A549 (cell line): ENCODE measurements at regions not wholly inside any gene's neighbourhood (a gene's known extent, or its start where the extent isn't known, plus 50 kb on each side); places are given as distances from the start of the nearest gene placed in this dataset.

Source experiments
- ATAC-seq, 2 experiments: fragments of 200-7000 bp in 1 of 2; fragments of >200 bp in 1 of 2; cut with Nextera tagmentation in 1 of 2; cut with Tn5 transposase in 1 of 2; 3 replicates each; pipeline versions ENCODE4 v1.8.0 to v1.9.1; 2018 to 2020; ENCODE audit warnings: mild to moderate bottlenecking in 1 of 2, moderate library complexity in 1 of 2
- CTCF ChIA-PET: fragments of 300-600 bp; sonication (Branson Sonifier 250); formaldehyde crosslinking; extraction: SDS; loops from one replicate; lab custom pipeline; 2021; ENCODE audit warnings: antibody characterized with exemption, inconsistent platforms; lab: Yijun Ruan, JAX
- POLR2A ChIA-PET: fragments of 350-600 bp; formaldehyde crosslinking; extraction: SDS; loops from one replicate; lab custom pipeline; 2021; ENCODE audit warnings: antibody characterized with exemption, inconsistent platforms; lab: Yijun Ruan, JAX
- DNase-seq, 2 experiments: peaks; one replicate each; pipeline versions ENCODE4 v3.0.0 to v3.0.0-alpha.2; 2011 to 2016; ENCODE audit warnings: low read depth in 1 of 2, low spot score in 1 of 2
- FAIRE-seq: peaks from 2 replicates; lab custom pipeline; 2011; peaks lifted over from hg19 to GRCh38; lab: Jason Lieb, UNC
- H3K27ac ChIP-seq, 2 experiments: fragments of >200 bp; sonication (Bioruptor Twin); formaldehyde crosslinking; 3 replicates each; pipeline ENCODE4 v1.5.1; 2016 to 2017
- H3K4me1 ChIP-seq: fragments of >200 bp; sonication (Bioruptor Twin); formaldehyde crosslinking; 3 replicates; pipeline ENCODE4 v1.6.1; 2016
- H3K4me2 ChIP-seq: fragments of >200 bp; sonication (Bioruptor Twin); formaldehyde crosslinking; 3 replicates; pipeline ENCODE4 v1.6.1; 2016
- H3K4me3 ChIP-seq: fragments of >200 bp; sonication (Bioruptor Twin); formaldehyde crosslinking; 3 replicates; pipeline ENCODE4 v1.5.1; 2016
- H3K9me3 ChIP-seq: fragments of >200 bp; sonication (Bioruptor Twin); formaldehyde crosslinking; 3 replicates; pipeline ENCODE4 v1.6.1; 2016
- CBX2 ChIP-seq: fragments of 200-600 bp; sonication (generic); IDR thresholded peaks from 2 replicates; pipeline ENCODE4 v1.6.1; 2016; ENCODE audit warnings: low read depth, mild to moderate bottlenecking, borderline replicate concordance
- CEBPB ChIP-seq, 2 experiments: fragments of >200 bp in 1 of 2; sonication (Bioruptor Twin) in 1 of 2; formaldehyde crosslinking in 1 of 2; IDR thresholded peaks; 2 replicates each; pipeline ENCODE4 v1.6.1; 2012 to 2016
- CHD2 ChIP-seq: fragments of 150-350 bp; IDR thresholded peaks from 2 replicates; pipeline ENCODE4 v1.6.1; 2014; ENCODE audit warnings: low read length; ENCODE audit not compliant: partially characterized antibody
- CHD4 ChIP-seq: fragments of 200-600 bp; sonication (generic); IDR thresholded peaks from 2 replicates; pipeline ENCODE4 v1.6.1; 2016; ENCODE audit warnings: antibody characterized with exemption, mild to moderate bottlenecking, borderline replicate concordance
- EHF ChIP-seq: fragments of 250-450 bp; sonication (Bioruptor Pico); IDR thresholded peaks from 2 replicates; pipeline ENCODE4 v1.5.0; 2020; ENCODE audit warnings: mild to moderate bottlenecking
- EP300 ChIP-seq, 2 experiments: fragments of >200 bp; sonication (Bioruptor Twin); formaldehyde crosslinking; IDR thresholded peaks; 2 replicates in 1 of 2; 3 replicates in 1 of 2; pipeline ENCODE4 v1.6.1; 2016 to 2017
- ESRRA ChIP-seq: fragments of 150-350 bp; IDR thresholded peaks from 2 replicates; pipeline ENCODE4 v1.6.1; 2014; ENCODE audit warnings: mild to moderate bottlenecking, low read length, borderline replicate concordance
- FOSL2 ChIP-seq, 2 experiments: fragments of 450-650 bp in 1 of 2; fragments of >200 bp in 1 of 2; sonication (Bioruptor Twin) in 1 of 2; formaldehyde crosslinking; IDR thresholded peaks; 2 replicates each; pipeline versions ENCODE4 v1.5.0 to v1.6.1; 2016 to 2020; ENCODE audit warnings: mild to moderate bottlenecking in 1 of 2, moderate library complexity in 1 of 2
- FOXS1 ChIP-seq: fragments of 250-450 bp; sonication (Bioruptor Pico); IDR thresholded peaks from 2 replicates; pipeline ENCODE4 v1.5.0; 2020; ENCODE audit warnings: mild to moderate bottlenecking, moderate library complexity
- JUNB ChIP-seq: fragments of >200 bp; sonication (Bioruptor Twin); formaldehyde crosslinking; IDR thresholded peaks from 2 replicates; pipeline ENCODE4 v1.6.1; 2016
- KDM5A ChIP-seq: fragments of 200-600 bp; sonication (generic); IDR thresholded peaks from 2 replicates; pipeline ENCODE4 v1.6.1; 2016; ENCODE audit warnings: antibody characterized with exemption, mild to moderate bottlenecking
- MAZ ChIP-seq: fragments of 150-350 bp; IDR thresholded peaks from 2 replicates; pipeline ENCODE4 v1.6.1; 2014; ENCODE audit warnings: antibody characterized with exemption, low read depth, low read length, borderline replicate concordance
- NFE2L2 ChIP-seq: fragments of 150-350 bp; conservative IDR thresholded peaks from 2 replicates; pipeline ENCODE4 v1.6.1; 2014; ENCODE audit warnings: low read length
- POLR2A ChIP-seq: IDR thresholded peaks from 2 replicates; pipeline ENCODE4 v1.6.1; 2012; ENCODE audit warnings: mild to moderate bottlenecking, low read length
- RAD21 ChIP-seq, 2 experiments: fragments of >200 bp in 1 of 2; sonication (Bioruptor Twin) in 1 of 2; formaldehyde crosslinking in 1 of 2; IDR thresholded peaks in 1 of 2; conservative IDR thresholded peaks in 1 of 2; 2 replicates in 1 of 2; 3 replicates in 1 of 2; pipeline ENCODE4 v1.6.1; 2012 to 2018; ENCODE audit warnings: inconsistent platforms in 1 of 2
- RARB ChIP-seq: fragments of 250-450 bp; sonication (Bioruptor Pico); IDR thresholded peaks from 2 replicates; pipeline ENCODE4 v1.8.0; 2021; ENCODE audit warnings: mild to moderate bottlenecking, moderate library complexity
- RCOR1 ChIP-seq: fragments of 150-350 bp; IDR thresholded peaks from 2 replicates; pipeline ENCODE4 v1.6.1; 2014; ENCODE audit warnings: antibody characterized with exemption, low read length, low read depth
- ZC3H11A ChIP-seq: fragments of 450-650 bp; IDR thresholded peaks from 2 replicates; pipeline ENCODE4 v1.6.1; 2014; ENCODE audit warnings: antibody characterized with exemption, mild to moderate bottlenecking
- ZFP36 ChIP-seq: fragments of 450-650 bp; IDR thresholded peaks from 2 replicates; pipeline ENCODE4 v1.6.1; 2014; ENCODE audit warnings: borderline replicate concordance; ENCODE audit not compliant: partially characterized antibody
- ZSCAN20 ChIP-seq: fragments of 250-450 bp; sonication (Bioruptor Pico); IDR thresholded peaks from 2 replicates; pipeline ENCODE4 v1.8.0; 2022; ENCODE audit warnings: mild to moderate bottlenecking, moderate library complexity
- WGBS: methylation state at CpG from one replicate; pipeline ENCODE4 v1.1.6; 2017; ENCODE audit errors: missing lambda C conversion rate; 5-methylcytosine and 5-hydroxymethylcytosine counted together
- TF ChIP-seq, protein P1 (sequence below): fragments of >200 bp; sonication (Bioruptor Twin); formaldehyde crosslinking; IDR thresholded peaks from 3 replicates; pipeline ENCODE4 v1.5.1; 2016
- TF ChIP-seq, protein P2 (sequence below): fragments of 250-450 bp; sonication (Bioruptor Pico); IDR thresholded peaks from 2 replicates; pipeline ENCODE4 v1.5.0; 2021; ENCODE audit warnings: mild to moderate bottlenecking, moderate library complexity, borderline replicate concordance
- TF ChIP-seq, protein P3 (sequence below): fragments of 450-650 bp; IDR thresholded peaks from 2 replicates; pipeline ENCODE4 v1.6.1; 2014; ENCODE audit warnings: antibody characterized with exemption
- TF ChIP-seq, protein P4 (sequence below): fragments of >200 bp; sonication (Bioruptor Twin); formaldehyde crosslinking; IDR thresholded peaks from 3 replicates; pipeline ENCODE4 v1.6.1; 2016
- TF ChIP-seq, protein P5 (sequence below): IDR thresholded peaks from 2 replicates; pipeline ENCODE4 v1.6.1; 2012
- TF ChIP-seq, protein P6 (sequence below): IDR thresholded peaks from 2 replicates; pipeline ENCODE4 v1.6.1; 2012; ENCODE audit warnings: low read depth, borderline replicate concordance

DNA sequence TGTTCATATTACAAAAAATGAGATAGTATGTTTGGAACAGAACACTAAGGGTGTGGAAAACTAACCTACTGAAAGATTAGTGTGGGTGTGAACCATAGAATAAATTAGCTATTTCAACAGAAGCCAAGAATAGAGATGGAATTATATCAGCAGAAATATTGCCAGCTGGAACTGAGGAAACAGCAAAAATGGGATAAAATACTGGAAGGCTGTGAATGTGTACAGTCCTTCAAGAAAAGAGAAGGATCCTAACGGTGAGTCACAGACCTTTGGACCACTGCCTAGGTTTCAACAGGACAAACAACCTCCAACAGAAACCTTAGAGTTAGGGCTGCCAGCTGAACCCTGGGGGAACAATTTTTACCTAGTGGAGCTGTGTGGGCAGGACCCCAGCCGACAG, 395.0 kb downstream of the ZWINT start:
- Histone ChIP-seq H3K27ac (no peak overlapping the region), H3K9me3 (peaks cover 3% of the 10 kb centered on the region; the same call in 1 of the 3 replicates), H3K4me3 (no peak overlapping the region), H3K4me1 (no peaks in the 10 kb centered on the region), H3K4me2 (no peak overlapping the region)
- TF ChIP-seq KDM5A (no peak), ESRRA (no peak), POLR2A (no peak), RAD21 (conservative IDR thresholded peaks at IDR 0.05 in 1 of 2, IDR thresholded peaks at IDR 0.05 in 1 of 2) (no peak), JUNB (no peak)
- TF ChIP-seq, protein P1, sequence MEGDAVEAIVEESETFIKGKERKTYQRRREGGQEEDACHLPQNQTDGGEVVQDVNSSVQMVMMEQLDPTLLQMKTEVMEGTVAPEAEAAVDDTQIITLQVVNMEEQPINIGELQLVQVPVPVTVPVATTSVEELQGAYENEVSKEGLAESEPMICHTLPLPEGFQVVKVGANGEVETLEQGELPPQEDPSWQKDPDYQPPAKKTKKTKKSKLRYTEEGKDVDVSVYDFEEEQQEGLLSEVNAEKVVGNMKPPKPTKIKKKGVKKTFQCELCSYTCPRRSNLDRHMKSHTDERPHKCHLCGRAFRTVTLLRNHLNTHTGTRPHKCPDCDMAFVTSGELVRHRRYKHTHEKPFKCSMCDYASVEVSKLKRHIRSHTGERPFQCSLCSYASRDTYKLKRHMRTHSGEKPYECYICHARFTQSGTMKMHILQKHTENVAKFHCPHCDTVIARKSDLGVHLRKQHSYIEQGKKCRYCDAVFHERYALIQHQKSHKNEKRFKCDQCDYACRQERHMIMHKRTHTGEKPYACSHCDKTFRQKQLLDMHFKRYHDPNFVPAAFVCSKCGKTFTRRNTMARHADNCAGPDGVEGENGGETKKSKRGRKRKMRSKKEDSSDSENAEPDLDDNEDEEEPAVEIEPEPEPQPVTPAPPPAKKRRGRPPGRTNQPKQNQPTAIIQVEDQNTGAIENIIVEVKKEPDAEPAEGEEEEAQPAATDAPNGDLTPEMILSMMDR: no peak
- CTCF ChIA-PET: no interaction called here
- no peak for FAIRE-seq
- no peak for DNase-seq
- POLR2A ChIA-PET: no interaction called here
- 0 out of 6 replicates have a peak, but pooled peaks of 1 of the 2 experiments have one; percentile 19 for ATAC-seq
- WGBS: 0% methylated on average over 2 of the region's 2 CpGs

DNA sequence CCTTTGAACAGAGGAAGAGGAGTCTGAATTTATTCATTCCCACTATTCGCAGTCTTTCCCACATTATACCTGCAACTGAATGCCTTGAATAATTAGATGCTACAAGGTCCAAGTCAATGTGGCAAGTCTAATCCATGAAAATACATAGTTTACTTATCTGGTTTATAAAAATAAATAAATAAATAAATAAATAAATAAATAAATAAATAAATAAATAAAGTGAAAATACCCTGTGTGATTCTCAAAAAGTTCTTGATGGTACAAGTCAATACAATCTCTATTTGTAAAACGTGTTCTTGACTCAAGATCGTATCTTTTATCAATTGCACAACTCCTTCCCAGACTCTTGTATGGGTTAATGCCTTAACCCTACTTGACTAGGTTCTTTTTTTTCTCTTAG, 417.7 kb downstream of the ZWINT start:
- H3K4me2 ChIP-seq: no peak overlapping the region
- no peak overlapping the region for H3K4me3 ChIP-seq
- ChIA-PET CTCF (no interaction called here), POLR2A (interaction anchor here (0.7 kb wide), 1 partner anchor 362 kb away, joined by 4 read pairs; no protein-coding TSS in a partner anchor)
- FAIRE-seq (no peak), DNase-seq (no peak), ATAC-seq (no peak)
- WGBS: 44% methylated on average over 3 of the region's 3 CpGs
- no peaks in the 10 kb centered on the region for H3K9me3 ChIP-seq
- H3K27ac ChIP-seq: no peak overlapping the region
- TF ChIP-seq CHD4 (no peak), RARB (CRISPR knock-in tag) (no peak), ZC3H11A (peak; percentile 26; the same call in 1 of the 2 replicates), CHD2 (no peak), CEBPB (IDR thresholded peaks at IDR 0.05) (no peak), JUNB (no peak)
- TF ChIP-seq, all 56 proteins: peak for 1
- H3K4me1 ChIP-seq: no peaks in the 10 kb centered on the region

DNA sequence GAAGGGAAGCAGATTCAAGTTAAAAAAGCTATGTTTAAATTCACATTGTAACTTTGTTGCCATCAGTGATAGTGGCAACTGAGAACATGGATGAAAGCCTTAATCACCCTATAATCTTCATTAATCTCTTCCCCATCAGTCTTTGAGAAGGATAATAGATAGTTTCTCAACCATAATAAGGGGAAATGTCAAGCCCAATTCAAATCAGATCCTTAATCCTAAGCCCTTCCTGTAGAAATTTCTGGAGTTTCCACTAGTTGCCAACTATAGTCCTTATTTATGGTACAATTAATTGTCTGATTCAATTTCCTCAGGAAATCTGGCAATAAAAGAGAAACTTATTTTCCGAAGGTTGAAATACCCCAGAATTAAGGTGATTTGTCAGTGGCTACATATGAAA, 431.8 kb downstream of the ZWINT start:
- 48% methylated on average over 1 of the region's 1 CpG for WGBS
- FAIRE-seq: no peak
- no peaks in the 10 kb centered on the region; the same call in 2 of the 3 replicates for H3K9me3 ChIP-seq
- no peak for DNase-seq
- H3K4me1 ChIP-seq: no peaks in the 10 kb centered on the region
- H3K27ac ChIP-seq: no peak overlapping the region
- POLR2A ChIA-PET: no interaction called here
- no peak overlapping the region for H3K4me2 ChIP-seq
- TF ChIP-seq ZSCAN20 (CRISPR knock-in tag): no peak
- TF ChIP-seq, protein P2, sequence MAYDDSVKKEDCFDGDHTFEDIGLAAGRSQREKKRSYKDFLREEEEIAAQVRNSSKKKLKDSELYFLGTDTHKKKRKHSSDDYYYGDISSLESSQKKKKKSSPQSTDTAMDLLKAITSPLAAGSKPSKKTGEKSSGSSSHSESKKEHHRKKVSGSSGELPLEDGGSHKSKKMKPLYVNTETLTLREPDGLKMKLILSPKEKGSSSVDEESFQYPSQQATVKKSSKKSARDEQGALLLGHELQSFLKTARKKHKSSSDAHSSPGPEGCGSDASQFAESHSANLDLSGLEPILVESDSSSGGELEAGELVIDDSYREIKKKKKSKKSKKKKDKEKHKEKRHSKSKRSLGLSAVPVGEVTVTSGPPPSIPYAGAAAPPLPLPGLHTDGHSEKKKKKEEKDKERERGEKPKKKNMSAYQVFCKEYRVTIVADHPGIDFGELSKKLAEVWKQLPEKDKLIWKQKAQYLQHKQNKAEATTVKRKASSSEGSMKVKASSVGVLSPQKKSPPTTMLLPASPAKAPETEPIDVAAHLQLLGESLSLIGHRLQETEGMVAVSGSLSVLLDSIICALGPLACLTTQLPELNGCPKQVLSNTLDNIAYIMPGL (CRISPR knock-in tag): no peak
- no peak for TF ChIP-seq RCOR1
- TF ChIP-seq MAZ: no peak
- no peak for TF ChIP-seq JUNB
- TF ChIP-seq ZFP36: no peak
- no peak for TF ChIP-seq CBX2
- TF ChIP-seq EP300 (IDR thresholded peaks at IDR 0.05): no peak
- no peak for TF ChIP-seq RARB (CRISPR knock-in tag)
- no peak for TF ChIP-seq NFE2L2
- TF ChIP-seq EHF (CRISPR knock-in tag): no peak
- TF ChIP-seq FOXS1 (CRISPR knock-in tag): no peak
- TF ChIP-seq, protein P3, sequence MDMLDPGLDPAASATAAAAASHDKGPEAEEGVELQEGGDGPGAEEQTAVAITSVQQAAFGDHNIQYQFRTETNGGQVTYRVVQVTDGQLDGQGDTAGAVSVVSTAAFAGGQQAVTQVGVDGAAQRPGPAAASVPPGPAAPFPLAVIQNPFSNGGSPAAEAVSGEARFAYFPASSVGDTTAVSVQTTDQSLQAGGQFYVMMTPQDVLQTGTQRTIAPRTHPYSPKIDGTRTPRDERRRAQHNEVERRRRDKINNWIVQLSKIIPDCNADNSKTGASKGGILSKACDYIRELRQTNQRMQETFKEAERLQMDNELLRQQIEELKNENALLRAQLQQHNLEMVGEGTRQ: no peak
- no peak for TF ChIP-seq FOSL2 (IDR thresholded peaks at IDR 0.05)
- no peak for TF ChIP-seq FOSL2 (CRISPR knock-in tag; IDR thresholded peaks at IDR 0.05)
- TF ChIP-seq, protein P4, sequence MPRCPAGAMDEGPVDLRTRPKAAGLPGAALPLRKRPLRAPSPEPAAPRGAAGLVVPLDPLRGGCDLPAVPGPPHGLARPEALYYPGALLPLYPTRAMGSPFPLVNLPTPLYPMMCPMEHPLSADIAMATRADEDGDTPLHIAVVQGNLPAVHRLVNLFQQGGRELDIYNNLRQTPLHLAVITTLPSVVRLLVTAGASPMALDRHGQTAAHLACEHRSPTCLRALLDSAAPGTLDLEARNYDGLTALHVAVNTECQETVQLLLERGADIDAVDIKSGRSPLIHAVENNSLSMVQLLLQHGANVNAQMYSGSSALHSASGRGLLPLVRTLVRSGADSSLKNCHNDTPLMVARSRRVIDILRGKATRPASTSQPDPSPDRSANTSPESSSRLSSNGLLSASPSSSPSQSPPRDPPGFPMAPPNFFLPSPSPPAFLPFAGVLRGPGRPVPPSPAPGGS: no peak
- TF ChIP-seq, protein P5, sequence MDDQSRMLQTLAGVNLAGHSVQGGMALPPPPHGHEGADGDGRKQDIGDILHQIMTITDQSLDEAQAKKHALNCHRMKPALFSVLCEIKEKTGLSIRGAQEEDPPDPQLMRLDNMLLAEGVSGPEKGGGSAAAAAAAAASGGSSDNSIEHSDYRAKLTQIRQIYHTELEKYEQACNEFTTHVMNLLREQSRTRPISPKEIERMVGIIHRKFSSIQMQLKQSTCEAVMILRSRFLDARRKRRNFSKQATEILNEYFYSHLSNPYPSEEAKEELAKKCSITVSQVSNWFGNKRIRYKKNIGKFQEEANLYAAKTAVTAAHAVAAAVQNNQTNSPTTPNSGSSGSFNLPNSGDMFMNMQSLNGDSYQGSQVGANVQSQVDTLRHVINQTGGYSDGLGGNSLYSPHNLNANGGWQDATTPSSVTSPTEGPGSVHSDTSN: no peak
- TF ChIP-seq, protein P6, sequence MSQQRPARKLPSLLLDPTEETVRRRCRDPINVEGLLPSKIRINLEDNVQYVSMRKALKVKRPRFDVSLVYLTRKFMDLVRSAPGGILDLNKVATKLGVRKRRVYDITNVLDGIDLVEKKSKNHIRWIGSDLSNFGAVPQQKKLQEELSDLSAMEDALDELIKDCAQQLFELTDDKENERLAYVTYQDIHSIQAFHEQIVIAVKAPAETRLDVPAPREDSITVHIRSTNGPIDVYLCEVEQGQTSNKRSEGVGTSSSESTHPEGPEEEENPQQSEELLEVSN: no peak
- no peak for ATAC-seq
- H3K4me3 ChIP-seq: no peak overlapping the region
- CTCF ChIA-PET: no interaction called here
